HG02884 (cell line): ENCODE measurements at regions not wholly inside any gene's neighbourhood (a gene's known extent, or its start where the extent isn't known, plus 50 kb on each side); places are given as distances from the start of the nearest gene placed in this dataset.

ENCODE experiments used
- ATAC-seq: cut with Tn5 transposase; IDR thresholded peaks from one replicate; pipeline ENCODE4 v1.9.1; 2021; ENCODE audit warnings: mild to moderate bottlenecking, moderate library complexity; ENCODE audit not compliant: unreplicated experiment

- no peak for ATAC-seq
These were observed 315.8 kb upstream of the ZNF32 start for GRCh38 chr10:43964486-43964885.

DNA sequence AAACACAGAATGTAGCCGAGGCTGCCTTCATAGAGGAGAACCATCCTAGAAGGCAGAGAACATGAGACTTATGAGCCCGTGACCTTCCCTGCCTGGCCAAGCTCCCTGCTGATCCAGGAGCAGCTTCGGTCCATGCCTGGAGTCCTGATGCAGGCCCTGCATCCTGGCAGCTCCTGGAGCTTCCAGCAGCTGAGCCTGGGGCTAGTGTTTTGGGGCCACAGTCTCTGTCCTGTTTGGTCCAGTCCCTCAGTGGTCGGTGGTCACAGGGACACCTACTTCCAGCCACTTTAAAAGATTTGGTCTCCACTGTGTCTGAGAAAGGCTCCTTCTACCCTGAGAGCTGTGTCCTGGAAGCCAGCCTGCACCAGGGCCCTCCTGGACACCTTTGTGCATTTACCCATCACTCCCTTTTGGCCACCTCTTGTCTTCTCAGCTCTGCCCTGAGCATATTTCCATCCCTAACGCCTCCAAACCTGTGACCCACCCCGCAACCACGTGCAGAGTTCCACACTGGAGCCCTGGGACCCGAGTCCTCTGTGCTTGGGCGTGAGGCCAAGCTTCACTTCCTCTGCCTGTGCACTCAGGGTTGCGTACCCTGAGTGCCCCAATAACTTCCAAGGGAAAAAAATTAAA lies 315.2 kb upstream of the ZNF32 start:
- ATAC-seq = no peak

- ATAC-seq = no peak
These were observed 314.7 kb upstream of the ZNF32 start for GRCh38 chr10:43963379-43963778.

GRCh38 chr10:43962346-43963191 lies 313.9 kb upstream of the ZNF32 start:
- no peak for ATAC-seq

GRCh38 chr10:43961523-43962345 lies 313.1 kb upstream of the ZNF32 start:
- no peak for ATAC-seq

DNA sequence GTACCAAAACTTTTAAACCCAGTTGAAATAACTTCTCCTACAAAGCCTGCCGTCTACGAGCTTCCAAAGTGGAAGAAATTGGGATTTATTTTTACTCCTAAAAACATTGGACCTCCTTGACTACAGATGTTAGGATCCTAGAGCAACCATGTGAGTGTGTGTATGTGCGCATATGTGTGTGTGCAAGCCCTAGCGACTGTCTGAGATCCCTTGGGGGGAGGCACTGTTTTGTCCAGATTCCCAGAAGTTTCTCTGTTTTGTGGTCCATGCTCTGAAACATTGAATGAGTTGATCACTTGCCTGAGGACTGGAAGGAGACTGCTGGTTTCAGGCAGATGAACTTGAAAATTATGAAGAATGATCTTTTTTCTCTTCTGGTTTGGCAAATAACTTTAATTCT lies 312.3 kb upstream of the ZNF32 start:
- ATAC-seq = no peak

- ATAC-seq = no peak
These were observed 311.8 kb upstream of the ZNF32 start for GRCh38 chr10:43960477-43960876.

DNA sequence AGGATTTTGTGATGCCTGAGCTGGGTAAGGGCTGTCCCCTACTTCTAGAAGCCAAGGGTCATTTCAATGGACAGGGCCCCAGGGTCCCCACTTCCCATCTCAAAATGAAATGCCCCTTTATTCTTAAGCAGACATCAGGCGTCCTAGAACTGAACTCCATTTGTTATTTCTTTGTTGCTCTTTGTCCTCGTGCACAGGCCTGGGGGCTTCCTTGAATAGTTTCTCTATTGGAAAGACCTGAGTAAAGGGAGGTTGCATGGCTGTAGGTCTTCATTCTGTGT lies 311.4 kb upstream of the ZNF32 start:
- ATAC-seq = no peak

DNA sequence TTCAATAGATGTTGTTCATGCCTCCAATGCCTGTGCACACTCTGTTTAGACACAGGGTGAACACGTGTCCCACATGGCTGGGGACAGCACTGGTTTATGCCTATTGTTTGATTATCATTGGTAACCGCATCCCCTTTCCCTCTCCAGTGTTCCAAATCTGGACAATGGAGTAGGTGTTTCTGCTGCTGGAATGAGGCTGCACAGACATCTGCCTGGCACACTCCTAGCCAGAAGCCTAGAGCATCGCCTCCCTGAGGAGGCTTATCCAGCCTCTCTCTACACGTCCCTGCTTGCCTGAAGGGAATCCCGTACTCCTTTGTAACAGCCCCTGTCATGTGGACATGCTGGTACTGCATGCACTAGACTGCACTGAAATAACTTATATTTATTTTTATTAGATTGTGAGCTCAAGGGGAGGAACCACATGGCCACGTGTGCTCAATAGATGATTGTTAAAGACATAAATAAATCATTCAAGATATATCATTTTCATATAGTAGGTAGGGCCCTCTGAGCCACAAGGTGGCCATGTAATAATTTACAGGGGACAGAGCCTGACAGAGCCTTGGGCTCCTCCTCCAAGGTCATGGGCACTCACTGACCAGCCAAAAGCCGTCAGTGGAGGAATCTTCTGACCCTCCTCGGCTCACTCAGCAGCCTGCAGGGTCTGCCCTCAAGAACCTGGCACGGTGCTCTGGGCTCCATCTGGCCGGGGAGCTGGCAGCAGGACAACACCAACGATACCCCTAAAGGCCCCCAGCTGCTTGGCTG lies 310.9 kb upstream of the ZNF32 start:
- no peak for ATAC-seq

- no peak for ATAC-seq
These were observed 310.3 kb upstream of the ZNF32 start for GRCh38 chr10:43958964-43959363.

DNA sequence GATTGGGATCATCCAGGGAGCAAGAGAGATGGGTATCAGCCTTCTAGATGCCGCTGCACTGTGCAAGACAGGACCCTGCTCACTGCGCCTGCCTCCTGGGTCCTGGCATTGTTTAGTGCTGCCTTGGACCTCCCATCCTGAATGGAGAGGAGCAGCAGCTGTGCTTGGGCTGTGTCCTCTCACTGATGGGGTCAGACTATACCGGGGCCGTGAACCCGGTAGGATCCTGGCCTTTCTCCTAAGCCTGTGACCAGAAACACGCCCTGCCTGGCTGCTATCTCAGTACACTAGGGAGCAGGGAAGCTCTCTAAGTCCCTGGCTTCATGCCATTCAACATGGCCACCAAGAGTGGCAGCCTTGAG lies 309.4 kb upstream of the ZNF32 start:
- ATAC-seq = no peak

GRCh38 chr10:43957267-43958070 lies 308.8 kb upstream of the ZNF32 start:
- no peak for ATAC-seq

DNA sequence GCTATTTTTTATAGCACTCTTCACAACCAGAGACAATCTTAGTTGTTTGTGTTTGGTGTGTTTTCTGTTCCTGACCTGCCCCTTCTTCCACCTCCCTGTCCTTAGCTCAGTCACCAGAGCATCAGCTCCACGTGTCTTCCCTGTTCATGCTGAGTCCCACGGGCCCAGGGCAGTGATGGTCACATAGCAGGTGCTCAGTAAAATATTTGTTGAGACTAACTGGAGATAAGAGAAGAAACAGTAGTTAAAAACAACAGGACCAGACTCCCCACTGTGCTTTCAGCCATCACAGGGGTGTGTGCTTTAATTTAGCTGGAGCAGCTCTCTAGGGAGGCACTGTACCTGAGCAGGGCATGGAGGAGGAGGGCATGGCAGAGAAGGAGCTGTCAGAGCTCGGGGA lies 307.3 kb upstream of the ZNF32 start:
- ATAC-seq = no peak

GRCh38 chr10:43955002-43955596 lies 306.4 kb upstream of the ZNF32 start:
- no peak for ATAC-seq

- ATAC-seq = no peak
These were observed 305.0 kb upstream of the ZNF32 start for GRCh38 chr10:43953672-43954071.

GRCh38 chr10:43952760-43953159 lies 304.1 kb upstream of the ZNF32 start:
- ATAC-seq = no peak

DNA sequence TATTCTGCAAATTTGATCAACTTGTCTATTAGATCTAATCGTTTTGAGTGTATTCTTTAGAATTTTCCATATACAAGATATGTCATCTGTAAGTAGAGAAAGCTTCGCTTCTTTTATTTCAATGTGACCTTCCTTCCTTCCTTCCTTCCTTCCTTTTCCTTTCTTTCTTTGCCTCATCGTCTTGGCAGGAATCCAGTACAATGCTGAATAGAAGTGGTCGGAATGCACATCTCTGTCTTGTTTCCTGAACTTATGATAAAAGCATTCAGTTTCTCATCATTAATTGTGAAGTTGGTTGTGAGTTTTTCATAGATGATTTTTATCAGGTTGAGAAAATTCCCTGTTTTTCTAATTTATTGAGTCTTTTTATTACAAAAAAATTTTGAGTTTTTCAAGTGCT lies 300.7 kb upstream of the ZNF32 start:
- no peak for ATAC-seq

DNA sequence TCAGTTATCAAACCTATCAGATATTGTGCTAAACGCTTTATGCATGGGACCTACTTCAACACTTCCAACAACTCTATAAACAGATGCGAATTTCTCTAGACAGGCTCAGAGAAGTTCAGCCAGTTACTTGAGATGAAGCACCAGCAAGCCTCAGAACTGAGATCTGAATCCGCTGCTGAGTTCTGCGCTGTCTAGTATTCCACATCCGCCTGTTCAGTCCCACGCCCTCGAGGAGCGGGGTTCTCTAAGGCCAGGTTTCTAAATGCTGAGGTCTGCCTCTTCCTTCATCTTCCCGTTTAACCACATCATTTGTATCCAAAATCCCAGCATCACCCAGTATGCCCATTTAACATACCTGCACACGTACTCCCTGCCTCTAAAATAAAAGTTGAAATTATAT lies 297.8 kb upstream of the ZNF32 start:
- no peak for ATAC-seq

- no peak for ATAC-seq
These were observed 297.2 kb upstream of the ZNF32 start for GRCh38 chr10:43945908-43946307.

DNA sequence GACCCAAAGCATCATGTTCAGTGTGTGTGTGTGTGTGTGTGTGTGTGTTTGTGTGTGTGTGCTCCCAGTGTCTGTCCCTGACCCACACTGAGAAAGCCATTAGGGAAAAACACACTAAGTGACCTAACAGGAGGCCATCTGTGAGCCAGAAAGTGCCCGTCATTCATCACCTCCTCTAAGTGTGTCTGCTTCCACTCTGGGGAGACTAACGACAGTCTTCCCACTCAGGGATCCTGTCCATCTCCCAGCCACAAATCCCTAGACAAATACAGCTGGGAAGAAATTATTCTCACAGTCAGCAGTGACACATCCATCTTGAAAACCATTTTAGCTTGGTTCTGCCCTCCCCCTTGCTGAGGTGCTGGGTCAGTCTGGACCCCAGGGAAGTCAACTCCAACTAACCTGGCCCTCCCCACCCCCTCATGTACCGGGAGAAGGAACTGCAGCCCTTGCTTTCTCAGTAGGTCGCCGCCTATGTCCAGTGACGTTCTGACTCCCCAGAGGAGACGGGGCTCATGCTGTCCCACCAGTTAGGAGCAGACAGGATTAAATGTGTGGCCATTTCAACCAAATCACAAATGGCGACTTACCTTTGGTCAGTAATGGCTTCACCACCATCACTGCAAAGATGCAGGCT lies 296.5 kb upstream of the ZNF32 start:
- ATAC-seq = no peak
